ENCODE measurements at regions not wholly inside any gene's neighbourhood (a gene's known extent, or its start where the extent isn't known, plus 50 kb on each side); places are given as distances from the start of the nearest gene placed in this dataset.

DNA sequence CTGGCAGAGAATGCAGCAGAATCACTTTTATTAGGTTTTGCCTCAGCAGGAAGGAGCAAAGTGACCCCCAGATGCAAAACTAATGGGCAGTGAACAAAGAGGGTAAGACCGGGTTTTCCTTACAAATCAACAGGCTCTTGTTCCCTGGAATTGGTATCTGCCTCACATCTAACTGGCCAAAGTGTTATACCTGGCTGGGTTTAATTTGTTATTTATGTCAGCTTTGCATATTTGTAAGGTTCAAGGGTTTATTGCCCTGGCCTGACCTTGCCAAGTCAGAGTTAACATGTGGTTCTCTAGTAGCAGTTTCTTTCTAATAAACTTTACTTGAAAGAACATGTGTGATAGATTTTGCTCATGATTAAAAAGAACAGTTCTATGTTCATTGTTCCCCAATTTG, 431.7 kb upstream of the NR2F2 start:
- TF ChIP-seq, protein P1, sequence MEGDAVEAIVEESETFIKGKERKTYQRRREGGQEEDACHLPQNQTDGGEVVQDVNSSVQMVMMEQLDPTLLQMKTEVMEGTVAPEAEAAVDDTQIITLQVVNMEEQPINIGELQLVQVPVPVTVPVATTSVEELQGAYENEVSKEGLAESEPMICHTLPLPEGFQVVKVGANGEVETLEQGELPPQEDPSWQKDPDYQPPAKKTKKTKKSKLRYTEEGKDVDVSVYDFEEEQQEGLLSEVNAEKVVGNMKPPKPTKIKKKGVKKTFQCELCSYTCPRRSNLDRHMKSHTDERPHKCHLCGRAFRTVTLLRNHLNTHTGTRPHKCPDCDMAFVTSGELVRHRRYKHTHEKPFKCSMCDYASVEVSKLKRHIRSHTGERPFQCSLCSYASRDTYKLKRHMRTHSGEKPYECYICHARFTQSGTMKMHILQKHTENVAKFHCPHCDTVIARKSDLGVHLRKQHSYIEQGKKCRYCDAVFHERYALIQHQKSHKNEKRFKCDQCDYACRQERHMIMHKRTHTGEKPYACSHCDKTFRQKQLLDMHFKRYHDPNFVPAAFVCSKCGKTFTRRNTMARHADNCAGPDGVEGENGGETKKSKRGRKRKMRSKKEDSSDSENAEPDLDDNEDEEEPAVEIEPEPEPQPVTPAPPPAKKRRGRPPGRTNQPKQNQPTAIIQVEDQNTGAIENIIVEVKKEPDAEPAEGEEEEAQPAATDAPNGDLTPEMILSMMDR (conservative IDR thresholded peaks at IDR 0.05; ENCODE audit: low read depth, low read length): no peak
- no peak for TF ChIP-seq EZH2 (IDR thresholded peaks at IDR 0.05; ENCODE audit: borderline replicate concordance, low read depth, low read length, poor library complexity, severe bottlenecking)
